ENCODE measurements at regions not wholly inside any gene's neighbourhood (a gene's known extent, or its start where the extent isn't known, plus 50 kb on each side); places are given as distances from the start of the nearest gene placed in this dataset.

DNA sequence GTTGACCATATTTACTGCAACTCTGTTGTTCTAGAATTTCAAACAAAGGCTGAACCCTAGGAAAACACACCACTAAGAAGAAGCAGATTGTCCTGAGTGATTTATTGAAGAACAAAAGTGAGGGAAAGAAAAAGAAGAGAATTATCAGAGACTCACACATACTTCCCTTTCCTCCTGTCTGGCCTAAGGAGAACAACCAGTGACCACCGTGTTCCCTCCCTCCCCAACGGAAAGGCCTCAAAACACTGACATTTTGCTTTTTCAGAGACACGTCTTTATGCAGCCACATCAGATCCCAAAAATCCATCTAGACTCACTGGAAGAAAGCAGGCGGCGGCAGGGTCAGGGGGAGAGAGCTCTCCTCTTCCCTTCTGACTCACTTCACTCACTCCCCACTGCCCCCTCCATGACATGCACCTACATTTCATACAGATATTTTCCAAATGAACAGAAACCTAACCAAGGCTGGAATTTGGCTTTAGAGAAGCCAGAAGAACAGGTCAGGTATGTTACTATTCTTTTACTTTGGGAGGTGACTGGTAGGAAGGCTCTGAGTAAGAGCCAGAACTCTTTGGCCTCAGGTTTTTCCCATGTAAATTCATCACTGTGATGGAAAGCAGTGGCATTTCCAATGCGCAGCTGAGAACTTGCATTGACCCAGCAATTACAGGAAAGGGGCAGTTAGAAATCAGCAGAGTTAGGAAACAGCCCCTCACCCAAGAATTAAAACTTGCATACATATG is 169.9 kb downstream of the BCL11A start:
- TF ChIP-seq, protein P1, sequence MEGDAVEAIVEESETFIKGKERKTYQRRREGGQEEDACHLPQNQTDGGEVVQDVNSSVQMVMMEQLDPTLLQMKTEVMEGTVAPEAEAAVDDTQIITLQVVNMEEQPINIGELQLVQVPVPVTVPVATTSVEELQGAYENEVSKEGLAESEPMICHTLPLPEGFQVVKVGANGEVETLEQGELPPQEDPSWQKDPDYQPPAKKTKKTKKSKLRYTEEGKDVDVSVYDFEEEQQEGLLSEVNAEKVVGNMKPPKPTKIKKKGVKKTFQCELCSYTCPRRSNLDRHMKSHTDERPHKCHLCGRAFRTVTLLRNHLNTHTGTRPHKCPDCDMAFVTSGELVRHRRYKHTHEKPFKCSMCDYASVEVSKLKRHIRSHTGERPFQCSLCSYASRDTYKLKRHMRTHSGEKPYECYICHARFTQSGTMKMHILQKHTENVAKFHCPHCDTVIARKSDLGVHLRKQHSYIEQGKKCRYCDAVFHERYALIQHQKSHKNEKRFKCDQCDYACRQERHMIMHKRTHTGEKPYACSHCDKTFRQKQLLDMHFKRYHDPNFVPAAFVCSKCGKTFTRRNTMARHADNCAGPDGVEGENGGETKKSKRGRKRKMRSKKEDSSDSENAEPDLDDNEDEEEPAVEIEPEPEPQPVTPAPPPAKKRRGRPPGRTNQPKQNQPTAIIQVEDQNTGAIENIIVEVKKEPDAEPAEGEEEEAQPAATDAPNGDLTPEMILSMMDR (IDR thresholded peaks at IDR 0.05; ENCODE audit: insufficient read depth, low read length): no peak

DNA sequence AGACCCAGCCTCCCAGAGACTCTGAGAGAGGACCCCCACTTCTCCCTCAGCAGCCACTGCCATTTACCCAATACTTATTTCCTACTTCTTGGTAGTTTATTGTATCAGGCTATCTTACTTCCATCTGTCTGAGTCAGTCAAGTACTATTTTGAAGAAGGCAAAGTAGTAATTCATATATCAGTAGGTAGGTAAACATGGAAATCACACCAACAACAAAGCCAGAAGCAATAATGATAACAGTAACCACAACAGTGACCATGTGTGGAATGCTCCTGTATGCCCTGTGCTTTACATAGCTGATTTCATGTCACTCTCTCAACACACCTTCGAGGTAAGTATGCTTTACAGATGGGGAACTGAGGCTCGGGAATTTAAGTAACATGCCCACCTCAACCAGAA is 173.0 kb downstream of the BCL11A start:
- no peak for DNase-seq (ENCODE audit: low read depth)
- TF ChIP-seq, protein P1 (IDR thresholded peaks at IDR 0.05; ENCODE audit: insufficient read depth, low read length): no peak
- H3K4me3 ChIP-seq (ENCODE audit: low read depth, low read length): no peak overlapping the region

More for the DNA sequence above, 169.9 kb downstream of the BCL11A start:
- no peak overlapping the region for H3K4me3 ChIP-seq (ENCODE audit: low read depth, low read length)
- no peak for DNase-seq (ENCODE audit: low read depth)

GRCh38 chr2:60379684-60380083 is 173.8 kb downstream of the BCL11A start:
- no peak for DNase-seq (ENCODE audit: low read depth)
- H3K4me3 ChIP-seq (ENCODE audit: low read depth, low read length): no peak overlapping the region
- TF ChIP-seq, protein P1 (IDR thresholded peaks at IDR 0.05; ENCODE audit: insufficient read depth, low read length): no peak

DNA sequence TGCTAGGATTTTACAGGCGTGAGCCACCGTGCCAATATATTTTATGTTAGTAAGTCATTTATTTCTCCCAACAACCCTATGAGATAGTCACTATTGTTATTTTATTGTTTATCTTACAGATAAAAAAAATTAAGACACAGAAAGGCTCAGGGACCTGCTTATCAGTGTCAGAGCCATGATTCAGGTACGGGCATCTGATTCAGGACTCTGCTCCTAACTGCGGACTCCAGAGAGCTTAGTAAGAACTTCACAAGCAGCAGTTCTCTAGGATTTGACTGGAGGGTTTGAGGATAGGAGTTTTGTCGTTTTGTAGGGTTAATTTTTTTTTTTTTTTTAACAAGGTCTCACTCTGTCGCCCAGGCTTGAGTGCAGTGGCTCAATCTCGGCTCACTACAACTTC is 174.2 kb downstream of the BCL11A start:
- TF ChIP-seq, protein P1 (IDR thresholded peaks at IDR 0.05; ENCODE audit: insufficient read depth, low read length): no peak
- no peak for DNase-seq (ENCODE audit: low read depth)
- no peak overlapping the region for H3K4me3 ChIP-seq (ENCODE audit: low read depth, low read length)

- DNase-seq (ENCODE audit: low read depth): no peak
Measured at GRCh38 chr2:60377825-60378224, 175.6 kb downstream of the BCL11A start.

GRCh38 chr2:60376252-60376651 is 177.2 kb downstream of the BCL11A start:
- TF ChIP-seq, protein P1 (IDR thresholded peaks at IDR 0.05; ENCODE audit: insufficient read depth, low read length): no peak
- no peak overlapping the region for H3K4me3 ChIP-seq (ENCODE audit: low read depth, low read length)
- no peak for DNase-seq (ENCODE audit: low read depth)

More at GRCh38 chr2:60377825-60378224, 175.6 kb downstream of the BCL11A start:
- TF ChIP-seq, protein P1 (IDR thresholded peaks at IDR 0.05; ENCODE audit: insufficient read depth, low read length): no peak
- no peak overlapping the region for H3K4me3 ChIP-seq (ENCODE audit: low read depth, low read length)

- TF ChIP-seq, protein P1 (IDR thresholded peaks at IDR 0.05; ENCODE audit: insufficient read depth, low read length): no peak
- no peak for DNase-seq (ENCODE audit: low read depth)
- no peak overlapping the region for H3K4me3 ChIP-seq (ENCODE audit: low read depth, low read length)
Measured at GRCh38 chr2:60371681-60372080, 181.8 kb downstream of the BCL11A start.

Measured in fibroblast of the aortic adventitia (primary cell).